Stimulated activated CD4-positive, alpha-beta T cell treated with anti-CD3 and anti-CD28 coated beads, Interleukin-12 subunit alpha, Interleukin-12 subunit beta, amount 100 ng/mL, for 24 hours (primary cell): ENCODE measurements at regions not wholly inside any gene's neighbourhood (a gene's known extent, or its start where the extent isn't known, plus 50 kb on each side); places are given as distances from the start of the nearest gene placed in this dataset.

Source experiments
- DNase-seq, 2 experiments: peaks; one replicate each; pipeline ENCODE4 v3.0.0-alpha.2; 2020; ENCODE audit warnings: low read depth in 2 of 2

- no peak for DNase-seq
Measured at GRCh38 chr2:129860088-129860487, 119.4 kb upstream of the RAB6C start.

- DNase-seq = no peak
Measured at GRCh38 chr2:129861666-129862288, 117.7 kb upstream of the RAB6C start.

DNA sequence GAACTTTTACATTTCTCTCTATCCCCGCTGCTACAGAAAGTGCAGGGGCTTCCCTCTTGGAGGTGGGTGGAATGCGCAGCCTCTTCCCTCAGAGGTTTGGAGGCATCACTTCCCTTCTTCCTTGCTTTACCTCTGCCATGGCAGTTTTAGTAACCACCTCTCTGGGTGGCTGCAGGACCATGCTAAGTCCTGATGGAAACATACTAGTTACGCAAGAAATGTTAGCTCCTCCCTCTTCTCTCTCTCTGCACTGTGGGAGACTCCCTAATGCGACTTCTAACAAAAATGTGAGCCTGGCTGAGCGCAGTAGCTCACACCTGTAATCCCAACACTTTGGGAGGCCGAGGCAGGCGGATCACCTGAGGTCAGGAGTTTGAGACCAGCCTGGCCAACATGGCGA lies 116.8 kb upstream of the RAB6C start:
- DNase-seq = no peak

- no peak for DNase-seq
Measured at GRCh38 chr2:129863350-129863749, 116.1 kb upstream of the RAB6C start.

- DNase-seq = no peak
Measured at GRCh38 chr2:129864719-129865118, 114.7 kb upstream of the RAB6C start.

GRCh38 chr2:129865976-129866375 lies 113.5 kb upstream of the RAB6C start:
- DNase-seq = no peak

DNA sequence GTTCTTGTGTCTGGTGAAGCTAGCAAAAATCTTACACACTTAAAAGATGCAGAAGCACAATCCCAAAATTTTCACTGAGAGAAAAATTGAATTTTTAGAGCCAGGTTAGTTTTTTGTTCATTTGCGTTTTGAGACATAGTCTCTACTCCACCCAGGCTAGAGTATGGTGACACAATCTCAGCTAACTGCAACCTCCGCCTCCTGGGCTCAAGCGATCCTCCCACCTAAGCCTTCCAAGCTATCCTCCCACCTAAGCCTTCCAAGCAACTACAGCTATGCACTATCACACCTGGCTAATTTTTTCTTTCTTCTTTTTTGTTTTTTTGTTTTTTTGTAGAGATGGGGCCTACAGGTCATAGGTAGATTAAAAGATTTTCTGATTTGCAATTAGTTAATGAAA lies 113.1 kb upstream of the RAB6C start:
- no peak for DNase-seq

DNA sequence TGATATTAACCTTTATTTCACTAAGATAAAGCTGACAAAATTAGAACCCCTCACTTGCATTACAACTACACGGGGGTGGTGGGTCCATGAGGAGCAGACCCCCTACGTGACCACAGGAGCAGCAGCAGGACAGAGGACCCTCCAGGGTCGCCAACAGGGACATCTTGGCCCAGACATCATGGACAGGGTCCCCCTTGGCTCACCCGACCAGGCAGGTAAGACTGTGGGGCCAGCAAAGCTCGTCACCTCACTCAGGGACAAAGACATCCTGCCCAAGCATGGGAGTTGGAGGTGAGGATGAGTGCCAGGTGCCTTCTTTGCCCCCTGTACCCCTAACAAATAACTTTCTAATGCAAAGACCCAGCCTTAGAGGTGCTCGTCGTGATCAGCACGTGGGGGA lies 111.3 kb upstream of the RAB6C start:
- no peak for DNase-seq

- no peak for DNase-seq
Measured at GRCh38 chr2:129870685-129871241, 108.7 kb upstream of the RAB6C start.

DNA sequence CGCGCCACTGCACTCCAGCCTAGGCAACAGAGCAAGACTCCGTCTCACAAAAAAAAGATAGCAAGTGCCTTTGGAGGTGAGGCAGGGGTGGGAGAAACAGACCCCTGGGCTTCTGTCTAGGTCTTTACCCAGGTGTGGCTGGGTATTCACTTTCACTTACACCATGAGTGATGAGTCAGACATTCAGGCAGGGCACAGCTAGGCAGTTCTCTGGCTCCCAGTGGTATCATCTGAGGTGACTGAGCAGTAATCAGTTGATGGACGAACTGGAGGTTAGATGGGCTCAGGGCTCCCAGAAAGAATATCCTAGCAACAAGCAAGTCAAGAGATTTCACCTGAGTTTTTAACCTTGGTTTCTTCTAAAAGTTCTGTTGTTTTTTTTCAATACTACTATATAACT lies 107.0 kb upstream of the RAB6C start:
- no peak for DNase-seq

GRCh38 chr2:129876541-129876940 lies 102.9 kb upstream of the RAB6C start:
- no peak for DNase-seq

DNA sequence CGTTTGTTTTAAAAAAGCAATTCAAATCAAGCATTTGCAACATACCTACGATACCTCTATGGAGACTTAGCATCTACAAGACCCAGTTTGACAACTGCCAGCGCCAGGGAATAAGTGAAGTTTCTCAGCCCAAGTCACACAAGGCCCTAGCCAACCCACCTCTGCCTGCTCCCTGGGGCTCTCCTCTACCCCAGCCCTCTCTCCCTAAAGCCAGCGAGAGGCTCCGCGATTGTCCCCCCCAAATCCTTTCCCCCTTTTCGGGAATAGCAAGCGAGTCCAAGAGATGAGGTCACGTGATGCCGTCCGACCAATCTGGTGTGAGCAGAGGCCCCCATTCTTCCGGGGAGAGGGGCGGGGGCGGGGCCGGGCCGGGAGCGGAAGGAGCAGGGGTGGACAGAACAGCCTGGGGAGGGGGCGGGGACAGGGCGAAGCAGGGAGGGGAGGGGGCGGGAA lies 102.2 kb upstream of the RAB6C start:
- DNase-seq = peak; percentile 73 to 78

GRCh38 chr2:129877795-129878775 lies 101.4 kb upstream of the RAB6C start:
- DNase-seq = no peak

DNA sequence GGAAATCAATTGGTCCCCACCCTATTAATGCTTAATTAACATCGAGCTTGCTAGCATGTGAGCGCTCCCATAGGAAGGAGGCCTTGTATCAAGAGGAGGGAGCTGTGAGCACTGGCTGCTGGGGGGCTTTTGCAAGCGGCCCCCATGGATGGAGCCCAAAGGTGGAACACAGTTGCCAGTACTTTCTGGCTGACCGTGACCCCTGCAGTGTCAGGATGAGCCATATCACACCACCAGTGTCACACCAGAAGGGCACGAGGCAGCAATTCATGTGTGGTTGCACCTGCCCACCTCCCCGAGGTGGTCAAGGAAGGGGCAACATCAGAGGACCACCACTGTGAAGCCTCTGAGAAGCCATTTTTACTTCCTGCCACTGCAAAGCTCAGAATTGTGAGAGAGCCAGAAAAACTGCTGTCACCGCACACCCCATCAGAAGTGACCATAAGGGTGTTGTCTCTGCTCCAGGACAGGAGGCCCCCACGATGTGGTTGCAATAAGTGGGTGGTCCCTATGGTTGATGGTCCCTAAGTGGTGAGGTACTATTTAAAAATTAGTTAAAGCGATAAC lies 99.8 kb upstream of the RAB6C start:
- no peak for DNase-seq

DNA sequence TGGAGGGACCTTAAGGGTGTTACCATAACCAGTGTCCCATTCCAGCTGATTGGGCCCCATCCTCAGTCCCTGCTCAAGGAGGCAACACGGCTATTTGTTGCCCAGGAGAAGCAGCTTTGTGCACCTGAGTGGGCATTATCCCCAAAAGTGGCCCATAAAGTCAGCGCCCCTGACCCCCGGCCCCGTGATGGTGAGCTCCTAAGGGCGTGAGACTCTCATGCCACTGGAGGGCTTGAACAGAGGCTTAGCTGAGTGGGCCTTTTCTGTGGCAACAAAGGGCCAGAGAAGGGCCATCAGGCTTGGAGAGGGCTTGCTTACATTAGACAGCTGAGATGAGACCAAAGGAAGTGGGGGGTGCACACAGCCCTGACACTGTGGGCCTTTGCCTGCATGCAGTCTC lies 99.2 kb upstream of the RAB6C start:
- DNase-seq = no peak

GRCh38 chr2:129880971-129881370 lies 98.5 kb upstream of the RAB6C start:
- DNase-seq = no peak

- DNase-seq = no peak
Measured at GRCh38 chr2:129881786-129882396, 97.6 kb upstream of the RAB6C start.

DNA sequence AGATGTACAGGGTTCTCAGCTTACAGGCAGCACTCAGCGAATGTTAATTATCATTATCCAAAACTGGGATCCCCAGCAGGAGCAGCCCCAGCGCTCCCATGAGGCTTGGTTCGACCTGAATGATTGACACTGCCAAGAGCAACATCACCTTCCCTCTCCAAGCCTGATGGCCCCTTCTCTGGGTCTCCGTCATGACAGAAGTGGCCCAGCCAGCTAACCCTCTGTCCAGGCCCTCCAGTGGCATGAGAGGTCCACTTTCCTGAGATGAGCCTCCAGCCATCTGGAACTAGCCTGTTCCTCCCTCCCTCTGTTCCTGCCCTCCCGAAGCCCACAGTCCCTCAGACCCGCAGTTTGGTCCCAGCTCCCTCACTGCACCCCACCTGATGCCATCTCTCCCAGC lies 97.0 kb upstream of the RAB6C start:
- no peak for DNase-seq

DNA sequence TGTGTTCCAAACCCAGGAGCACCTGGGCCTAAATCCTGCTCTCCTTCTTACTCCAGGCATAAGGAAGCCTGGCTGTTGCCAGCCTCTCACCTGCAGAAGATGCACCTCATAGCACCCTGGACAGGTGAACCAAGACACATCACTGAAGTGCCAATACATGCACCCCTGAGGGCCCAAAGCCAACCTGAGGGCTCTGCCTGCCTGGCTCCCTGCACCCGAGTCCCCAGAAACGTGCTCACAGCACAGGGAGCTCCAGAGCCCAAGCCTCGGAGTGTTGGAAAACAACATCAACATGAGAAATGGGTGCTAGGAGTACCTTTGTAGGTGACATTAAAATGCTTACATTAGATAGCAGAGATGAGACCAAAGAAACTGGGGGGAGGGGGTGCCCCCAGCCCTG lies 96.3 kb upstream of the RAB6C start:
- no peak for DNase-seq

GRCh38 chr2:129884221-129884786 lies 95.2 kb upstream of the RAB6C start:
- no peak for DNase-seq

DNA sequence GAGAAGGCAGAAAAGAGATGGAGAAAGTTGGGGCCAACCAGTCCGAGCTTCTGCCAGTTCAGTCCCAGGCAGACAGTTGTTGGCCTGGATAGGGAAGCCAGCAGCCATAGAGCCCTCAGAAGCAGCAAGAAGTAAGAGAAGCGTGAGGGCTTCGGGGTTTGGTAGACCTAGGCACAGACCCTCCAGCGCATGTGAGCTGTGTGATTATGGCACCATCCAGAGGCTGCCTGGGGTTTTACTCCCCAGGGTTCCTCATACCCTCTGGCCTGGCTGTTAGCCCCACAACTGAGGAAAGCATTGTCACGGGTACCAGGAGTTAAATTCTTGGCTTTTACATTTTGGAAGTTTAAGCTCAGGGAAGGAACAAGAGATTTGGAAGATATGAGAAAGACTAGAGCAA lies 93.7 kb upstream of the RAB6C start:
- no peak for DNase-seq
